GM23338 (cell line): ENCODE measurements at regions not wholly inside any gene's neighbourhood (a gene's known extent, or its start where the extent isn't known, plus 50 kb on each side); places are given as distances from the start of the nearest gene placed in this dataset.

Experiments
- ATAC-seq: fragments of 200-7000 bp; cut with Tn5 transposase; 3 replicates; pipeline ENCODE4 v1.9.1; 2020
- DNase-seq: peaks from one replicate; pipeline ENCODE4 v3.0.0-alpha.2; 2015; ENCODE audit warnings: low spot score
- H2AFZ ChIP-seq: fragments of 200-600 bp; sonication (generic); 2 replicates; pipeline ENCODE4 v1.8.0; 2016; ENCODE audit warnings: antibody characterized with exemption, mild to moderate bottlenecking, moderate library complexity
- H3F3A ChIP-seq: fragments of 200-600 bp; sonication (generic); replicated peaks from 2 replicates; pipeline ENCODE4 v1.8.0; 2017; ENCODE audit warnings: antibody characterized with exemption, mixed run types, low read depth
- H3K27ac ChIP-seq: fragments of 200-600 bp; sonication (generic); 2 replicates; pipeline ENCODE4 v1.6.1; 2016; ENCODE audit warnings: low read depth
- H3K27me3 ChIP-seq: fragments of 200-600 bp; sonication (generic); 2 replicates; pipeline ENCODE4 v1.8.0; 2016; ENCODE audit warnings: mild to moderate bottlenecking, mixed run types, moderate library complexity; ENCODE audit not compliant: insufficient read depth
- H3K36me3 ChIP-seq: fragments of 200-600 bp; sonication (generic); 2 replicates; pipeline ENCODE4 v1.8.0; 2016; ENCODE audit warnings: mild to moderate bottlenecking; ENCODE audit not compliant: insufficient read depth
- H3K4me1 ChIP-seq: fragments of 200-600 bp; sonication (generic); 2 replicates; pipeline ENCODE4 v1.8.0; 2016; ENCODE audit warnings: mild to moderate bottlenecking, moderate library complexity; ENCODE audit not compliant: insufficient read depth
- H3K4me2 ChIP-seq: fragments of 200-600 bp; sonication (generic); 2 replicates; pipeline ENCODE4 v1.7.1; 2017; ENCODE audit warnings: mixed run types
- H3K4me3 ChIP-seq: fragments of 200-600 bp; sonication (generic); 2 replicates; pipeline ENCODE4 v1.6.1; 2016; ENCODE audit warnings: mixed run types
- H3K79me2 ChIP-seq: fragments of 200-600 bp; sonication (generic); replicated peaks from 2 replicates; pipeline ENCODE4 v1.8.0; 2017; ENCODE audit warnings: mild to moderate bottlenecking; ENCODE audit not compliant: insufficient read depth
- H3K9me2 ChIP-seq: fragments of 200-600 bp; sonication (generic); 2 replicates; pipeline ENCODE4 v1.8.0; 2017; ENCODE audit not compliant: insufficient read depth
- H4K20me1 ChIP-seq: fragments of 200-600 bp; sonication (generic); replicated peaks from 2 replicates; pipeline ENCODE4 v1.8.0; 2017; ENCODE audit warnings: mild to moderate bottlenecking; ENCODE audit not compliant: insufficient read depth
- H3K27ac Mint-ChIP-seq: 2 replicates; pipeline ENCODE4 v1.8.0; 2020; ENCODE audit warnings: inconsistent platforms, mild to moderate bottlenecking, moderate library complexity, mixed read lengths
- H3K27me3 Mint-ChIP-seq: 3 replicates; pipeline ENCODE4 v1.8.0; 2022; ENCODE audit warnings: low read depth, mild to moderate bottlenecking, moderate library complexity, mixed read lengths, inconsistent platforms; ENCODE audit not compliant: insufficient read depth, poor library complexity
- H3K36me3 Mint-ChIP-seq: 3 replicates; pipeline ENCODE4 v1.8.0; 2021; ENCODE audit warnings: low read depth, mild to moderate bottlenecking, inconsistent platforms, moderate library complexity, mixed read lengths
- H3K4me1 Mint-ChIP-seq: 3 replicates; pipeline ENCODE4 v1.8.0; 2020; ENCODE audit warnings: mild to moderate bottlenecking, inconsistent platforms, mixed read lengths
- H3K4me3 Mint-ChIP-seq: 3 replicates; pipeline ENCODE4 v1.8.0; 2021; ENCODE audit warnings: moderate library complexity, mild to moderate bottlenecking, inconsistent platforms, mixed read lengths
- H3K9me3 Mint-ChIP-seq: 3 replicates; pipeline ENCODE4 v1.8.0; 2020; ENCODE audit warnings: moderate library complexity, mild to moderate bottlenecking, inconsistent platforms, mixed read lengths
- EZH2 ChIP-seq: fragments of 200-600 bp; sonication (generic); IDR thresholded peaks from one replicate; pipeline ENCODE4 v1.8.0; 2017; ENCODE audit warnings: antibody characterized with exemption, mild to moderate bottlenecking, low read depth; ENCODE audit not compliant: unreplicated experiment
- JUNB ChIP-seq: IDR thresholded peaks from one replicate; pipeline ENCODE4 v1.6.1; 2016; ENCODE audit warnings: antibody characterized with exemption; ENCODE audit not compliant: unreplicated experiment
- POLR2AphosphoS5 ChIP-seq: IDR thresholded peaks from 2 replicates; pipeline ENCODE4 v1.6.1; 2016; ENCODE audit warnings: antibody characterized with exemption, low read depth
- STAT1 ChIP-seq: IDR thresholded peaks from one replicate; pipeline ENCODE4 v1.6.1; 2016; ENCODE audit warnings: antibody characterized with exemption; ENCODE audit not compliant: unreplicated experiment
- ZNF114 ChIP-seq: fragments of 250-450 bp; sonication (Bioruptor Pico); IDR thresholded peaks from 2 replicates; pipeline ENCODE4 v1.5.0; 2020; ENCODE audit warnings: mild to moderate bottlenecking, moderate library complexity
- ZNF331 ChIP-seq: fragments of 250-450 bp; sonication (Bioruptor Pico); IDR thresholded peaks from 2 replicates; pipeline ENCODE4 v1.5.0; 2020; ENCODE audit warnings: low read depth, mild to moderate bottlenecking, moderate library complexity
- ZNF462 ChIP-seq: fragments of 250-450 bp; sonication (Bioruptor Pico); IDR thresholded peaks from 2 replicates; pipeline ENCODE4 v1.5.0; 2020; ENCODE audit warnings: mild to moderate bottlenecking, moderate library complexity
- TF ChIP-seq, protein P1 (sequence below): IDR thresholded peaks from 2 replicates; pipeline ENCODE4 v1.6.1; 2016; ENCODE audit warnings: antibody characterized with exemption
- TF ChIP-seq, protein P2 (sequence below), 2 experiments: fragments of 200-600 bp in 1 of 2; sonication (generic) in 1 of 2; conservative IDR thresholded peaks; 2 replicates each; pipeline versions ENCODE4 v1.5.1 to v1.6.1; 2016 to 2017; ENCODE audit warnings: antibody characterized with exemption in 2 of 2, low read depth in 2 of 2, mild to moderate bottlenecking in 2 of 2, moderate library complexity in 1 of 2

DNA sequence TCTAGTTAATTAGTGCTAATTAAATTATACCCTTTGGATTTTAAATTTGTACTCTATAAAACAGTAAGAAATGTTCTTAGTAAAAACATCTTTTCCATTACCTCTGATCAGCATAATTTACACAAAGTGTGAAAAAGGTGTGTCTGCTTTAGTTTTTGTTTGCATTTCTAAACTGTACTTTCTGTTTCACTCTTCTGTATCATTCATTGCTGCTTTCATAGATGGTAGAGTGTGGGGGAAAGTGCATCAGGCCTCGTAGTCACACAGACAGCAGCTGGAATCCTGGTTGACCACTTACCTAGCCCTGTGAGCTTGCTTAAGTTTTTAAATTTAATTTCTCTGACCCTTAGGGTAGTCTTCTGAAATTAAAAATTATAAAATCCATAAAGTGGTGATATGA lies 275.4 kb upstream of the PITX2 start (continued):
- TF ChIP-seq, protein P1, sequence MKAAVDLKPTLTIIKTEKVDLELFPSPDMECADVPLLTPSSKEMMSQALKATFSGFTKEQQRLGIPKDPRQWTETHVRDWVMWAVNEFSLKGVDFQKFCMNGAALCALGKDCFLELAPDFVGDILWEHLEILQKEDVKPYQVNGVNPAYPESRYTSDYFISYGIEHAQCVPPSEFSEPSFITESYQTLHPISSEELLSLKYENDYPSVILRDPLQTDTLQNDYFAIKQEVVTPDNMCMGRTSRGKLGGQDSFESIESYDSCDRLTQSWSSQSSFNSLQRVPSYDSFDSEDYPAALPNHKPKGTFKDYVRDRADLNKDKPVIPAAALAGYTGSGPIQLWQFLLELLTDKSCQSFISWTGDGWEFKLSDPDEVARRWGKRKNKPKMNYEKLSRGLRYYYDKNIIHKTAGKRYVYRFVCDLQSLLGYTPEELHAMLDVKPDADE, result no peak
- TF ChIP-seq EZH2, result no peak
- TF ChIP-seq STAT1, result no peak
- TF ChIP-seq ZNF462 (CRISPR knock-in tag), result no peak
- TF ChIP-seq POLR2AphosphoS5, result no peak
- TF ChIP-seq ZNF331 (CRISPR knock-in tag), result no peak
- no peak for TF ChIP-seq ZNF114

- TF ChIP-seq JUNB (no peak), POLR2AphosphoS5 (no peak), EZH2 (no peak)
- TF ChIP-seq, protein P2, sequence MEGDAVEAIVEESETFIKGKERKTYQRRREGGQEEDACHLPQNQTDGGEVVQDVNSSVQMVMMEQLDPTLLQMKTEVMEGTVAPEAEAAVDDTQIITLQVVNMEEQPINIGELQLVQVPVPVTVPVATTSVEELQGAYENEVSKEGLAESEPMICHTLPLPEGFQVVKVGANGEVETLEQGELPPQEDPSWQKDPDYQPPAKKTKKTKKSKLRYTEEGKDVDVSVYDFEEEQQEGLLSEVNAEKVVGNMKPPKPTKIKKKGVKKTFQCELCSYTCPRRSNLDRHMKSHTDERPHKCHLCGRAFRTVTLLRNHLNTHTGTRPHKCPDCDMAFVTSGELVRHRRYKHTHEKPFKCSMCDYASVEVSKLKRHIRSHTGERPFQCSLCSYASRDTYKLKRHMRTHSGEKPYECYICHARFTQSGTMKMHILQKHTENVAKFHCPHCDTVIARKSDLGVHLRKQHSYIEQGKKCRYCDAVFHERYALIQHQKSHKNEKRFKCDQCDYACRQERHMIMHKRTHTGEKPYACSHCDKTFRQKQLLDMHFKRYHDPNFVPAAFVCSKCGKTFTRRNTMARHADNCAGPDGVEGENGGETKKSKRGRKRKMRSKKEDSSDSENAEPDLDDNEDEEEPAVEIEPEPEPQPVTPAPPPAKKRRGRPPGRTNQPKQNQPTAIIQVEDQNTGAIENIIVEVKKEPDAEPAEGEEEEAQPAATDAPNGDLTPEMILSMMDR (conservative IDR thresholded peaks at IDR 0.05; ENCODE audit: low read depth in 2 of 2), result no peak
- Histone ChIP-seq H3K4me1 (peaks cover 14% of the 10 kb centered on the region; the same call in 1 of the 2 replicates), H3F3A (no peaks in the 10 kb centered on the region), H3K36me3 (no peaks in the 10 kb centered on the region), H4K20me1 (no peaks in the 10 kb centered on the region), H3K27me3 (no peaks in the 10 kb centered on the region), H2AFZ (no peak overlapping the region), H3K4me3 (no peak overlapping the region), H3K4me2 (no peak overlapping the region), H3K9me2 (no peaks in the 10 kb centered on the region), H3K79me2 (no peaks in the 10 kb centered on the region), H3K27ac (no peak overlapping the region)
- Mint-ChIP-seq H3K36me3 (no peaks in the 10 kb centered on the region), H3K4me3 (no peak overlapping the region), H3K4me1 (peaks cover 26% of the 10 kb centered on the region), H3K27me3 (peaks cover 2% of the 10 kb centered on the region), H3K27ac (no peak overlapping the region), H3K9me3 (no peaks in the 10 kb centered on the region)
- ATAC-seq (no peak), DNase-seq (no peak)
Measured at GRCh38 chr4:110900213-110900769, 277.4 kb upstream of the PITX2 start.
